Gastroesophageal sphincter (tissue), 4 donors: ENCODE measurements at regions not wholly inside any gene's neighbourhood (a gene's known extent, or its start where the extent isn't known, plus 50 kb on each side); places are given as distances from the start of the nearest gene placed in this dataset.

Source experiments
- ATAC-seq: fragments of 150-250 bp; one replicate; pipeline ENCODE4 v1.9.1; 2016; ENCODE audit warnings: mild to moderate bottlenecking, moderate library complexity
- H3K27ac ChIP-seq, 4 donors: fragments of 200-600 bp; sonication (generic) in 3 of 4; 1 replicate in 3 of 4; 2 replicates in 1 of 4; pipeline ENCODE4 v1.5.1; 2016 to 2019
- H3K27me3 ChIP-seq: fragments of 200-600 bp; sonication (generic); one replicate; pipeline ENCODE4 v1.5.1; 2019
- H3K36me3 ChIP-seq, 2 donors: fragments of 200-600 bp; sonication (generic); one replicate each; pipeline ENCODE4 v1.5.1; 2019; ENCODE audit warnings: control low read depth in 1 of 2
- H3K4me1 ChIP-seq, 3 donors: fragments of 200-600 bp; sonication (generic); 1 replicate in 2 of 3; 2 replicates in 1 of 3; pipeline ENCODE4 v1.5.1; 2016 to 2019; ENCODE audit warnings: control low read depth in 2 of 3
- H3K4me3 ChIP-seq, 2 donors: fragments of 200-600 bp; sonication (generic); one replicate each; pipeline ENCODE4 v1.5.1; 2019; ENCODE audit warnings: mild to moderate bottlenecking in 1 of 2, moderate library complexity in 1 of 2
- H3K9me3 ChIP-seq, 3 donors: fragments of 200-600 bp; sonication (generic); one replicate each; pipeline ENCODE4 v1.5.1; 2017 to 2019; ENCODE audit warnings: control low read depth in 2 of 3
- EP300 ChIP-seq: sonication (generic); formaldehyde crosslinking; IDR thresholded peaks from one replicate; pipeline ENCODE4 v1.6.1; 2017; ENCODE audit warnings: antibody characterized with exemption, mild to moderate bottlenecking
- POLR2A ChIP-seq, 2 donors: fragments of 450-650 bp; IDR thresholded peaks; one replicate each; pipeline ENCODE4 v1.6.1; 2017; ENCODE audit warnings: antibody characterized with exemption in 2 of 2, mild to moderate bottlenecking in 2 of 2, moderate library complexity in 1 of 2
- POLR2AphosphoS5 ChIP-seq: sonication (generic); formaldehyde crosslinking; IDR thresholded peaks from one replicate; pipeline ENCODE4 v1.6.1; 2017; ENCODE audit warnings: antibody characterized with exemption
- WGBS, 2 donors: methylation state at CpG; one replicate each; pipeline ENCODE4 v1.1.5; 2018; ENCODE audit warnings: low coverage in 1 of 2; 5-methylcytosine and 5-hydroxymethylcytosine counted together
- TF ChIP-seq, protein P1 (sequence below), 4 experiments: fragments of 200-600 bp in 2 of 4; fragments of 450-650 bp in 2 of 4; sonication (generic) in 1 of 4; IDR thresholded peaks; one replicate each; pipeline ENCODE4 v1.5.1; 2017 to 2019; ENCODE audit warnings: antibody characterized with exemption in 4 of 4, mild to moderate bottlenecking in 2 of 4, moderate library complexity in 2 of 4

DNA sequence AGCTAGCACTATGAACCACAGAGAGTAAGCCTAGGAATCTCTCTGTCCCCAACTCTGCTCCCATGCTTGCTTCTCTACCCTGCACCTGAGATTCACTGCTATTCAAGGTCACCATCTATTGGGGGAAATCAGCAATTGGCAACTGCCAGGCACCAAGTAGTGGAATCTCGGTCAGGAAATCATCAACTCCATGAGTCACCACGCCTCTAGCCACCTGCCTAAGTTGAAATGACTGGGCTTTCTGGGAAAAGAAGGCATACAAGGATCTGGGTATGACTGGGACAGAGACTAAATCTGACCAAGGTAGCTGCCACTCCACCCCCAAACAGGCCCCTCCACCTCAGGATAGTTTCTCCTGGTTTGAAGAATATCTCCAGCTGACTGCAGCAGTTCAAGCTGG lies 464.1 kb upstream of the CBLB start:
- Histone ChIP-seq H3K4me1 (no peaks in the 10 kb centered on the region), H3K27me3 (no peaks in the 10 kb centered on the region), H3K4me3 (no peak overlapping the region), H3K36me3 (no peaks in the 10 kb centered on the region), H3K27ac (no peak overlapping the region), H3K9me3 (no peaks in the 10 kb centered on the region)
- ATAC-seq: no peak
- WGBS, 2 donors: 60 to 90% methylated on average over 1 to 2 of the region's 2 CpGs
- TF ChIP-seq EP300 (no peak), POLR2AphosphoS5 (no peak), POLR2A (IDR thresholded peaks at IDR 0.05) (no peak)
- TF ChIP-seq, protein P1, sequence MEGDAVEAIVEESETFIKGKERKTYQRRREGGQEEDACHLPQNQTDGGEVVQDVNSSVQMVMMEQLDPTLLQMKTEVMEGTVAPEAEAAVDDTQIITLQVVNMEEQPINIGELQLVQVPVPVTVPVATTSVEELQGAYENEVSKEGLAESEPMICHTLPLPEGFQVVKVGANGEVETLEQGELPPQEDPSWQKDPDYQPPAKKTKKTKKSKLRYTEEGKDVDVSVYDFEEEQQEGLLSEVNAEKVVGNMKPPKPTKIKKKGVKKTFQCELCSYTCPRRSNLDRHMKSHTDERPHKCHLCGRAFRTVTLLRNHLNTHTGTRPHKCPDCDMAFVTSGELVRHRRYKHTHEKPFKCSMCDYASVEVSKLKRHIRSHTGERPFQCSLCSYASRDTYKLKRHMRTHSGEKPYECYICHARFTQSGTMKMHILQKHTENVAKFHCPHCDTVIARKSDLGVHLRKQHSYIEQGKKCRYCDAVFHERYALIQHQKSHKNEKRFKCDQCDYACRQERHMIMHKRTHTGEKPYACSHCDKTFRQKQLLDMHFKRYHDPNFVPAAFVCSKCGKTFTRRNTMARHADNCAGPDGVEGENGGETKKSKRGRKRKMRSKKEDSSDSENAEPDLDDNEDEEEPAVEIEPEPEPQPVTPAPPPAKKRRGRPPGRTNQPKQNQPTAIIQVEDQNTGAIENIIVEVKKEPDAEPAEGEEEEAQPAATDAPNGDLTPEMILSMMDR (IDR thresholded peaks at IDR 0.05): no peak

- no peak for ATAC-seq
- H3K4me1 ChIP-seq: no peaks in the 10 kb centered on the region
- H3K4me3 ChIP-seq: no peak overlapping the region
- no peak overlapping the region for H3K27ac ChIP-seq
- 77 to 79% methylated on average over 3 of the region's 3 CpGs for WGBS, 2 donors
- TF ChIP-seq, protein P1 (IDR thresholded peaks at IDR 0.05): no peak
- TF ChIP-seq EP300 (no peak), POLR2AphosphoS5 (no peak), POLR2A (IDR thresholded peaks at IDR 0.05) (no peak)
- no peaks in the 10 kb centered on the region for H3K36me3 ChIP-seq
- no peaks in the 10 kb centered on the region for H3K9me3 ChIP-seq
- H3K27me3 ChIP-seq: no peaks in the 10 kb centered on the region
These were observed 465.3 kb upstream of the CBLB start for GRCh38 chr3:106333911-106334618.

DNA sequence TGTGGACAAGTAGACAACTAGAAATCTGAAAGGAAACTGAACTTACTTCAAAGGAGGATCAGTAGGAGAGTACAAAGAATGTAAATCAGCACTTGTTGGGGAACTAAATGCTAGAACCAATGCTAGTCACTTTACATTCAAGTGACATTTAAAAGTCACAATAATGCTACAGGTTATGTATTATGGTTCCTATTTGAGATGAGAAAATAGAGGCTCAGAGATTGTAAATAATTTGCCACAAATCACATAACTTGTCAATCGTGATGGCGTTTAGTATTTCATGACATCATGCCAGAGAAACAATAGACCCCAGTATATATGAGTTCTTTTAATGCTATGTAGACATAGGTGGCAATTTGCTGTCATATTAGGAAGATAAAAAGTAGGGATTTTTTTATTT lies 467.8 kb upstream of the CBLB start:
- Histone ChIP-seq H3K36me3 (no peaks in the 10 kb centered on the region), H3K4me1 (no peaks in the 10 kb centered on the region), H3K27ac (no peak overlapping the region), H3K27me3 (no peaks in the 10 kb centered on the region), H3K9me3 (no peaks in the 10 kb centered on the region), H3K4me3 (no peak overlapping the region)
- 88 to 90% methylated on average over 2 of the region's 2 CpGs for whole genome bisulfite sequencing, 2 donors
- no peak for TF ChIP-seq POLR2A (IDR thresholded peaks at IDR 0.05)
- no peak for TF ChIP-seq POLR2AphosphoS5
- TF ChIP-seq, protein P1 (IDR thresholded peaks at IDR 0.05): no peak
- TF ChIP-seq EP300: no peak
- ATAC-seq: no peak

DNA sequence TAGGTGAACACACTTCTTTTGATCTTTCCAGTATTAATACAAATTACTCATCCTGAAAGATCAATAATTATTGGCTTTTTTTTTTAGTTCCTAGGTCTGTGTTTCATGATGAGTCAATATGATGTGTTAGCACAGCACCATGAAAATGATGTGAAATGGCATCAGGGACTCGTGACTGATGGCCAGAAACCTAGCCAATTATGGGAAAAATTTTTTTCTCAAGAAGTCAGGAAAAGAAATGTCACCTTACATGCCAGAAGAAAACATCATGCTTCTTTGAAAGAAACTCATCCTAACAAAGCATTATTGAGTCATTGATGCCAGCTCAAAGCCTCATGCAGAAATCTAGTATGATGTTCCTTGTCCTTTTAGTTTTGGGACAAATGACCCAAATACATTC lies 468.3 kb upstream of the CBLB start:
- no peaks in the 10 kb centered on the region for H3K27me3 ChIP-seq
- no peaks in the 10 kb centered on the region for H3K9me3 ChIP-seq
- 90 to 92% methylated on average over 1 of the region's 1 CpG for WGBS, 2 donors
- H3K27ac ChIP-seq: no peak overlapping the region
- no peaks in the 10 kb centered on the region for H3K4me1 ChIP-seq
- no peak for ATAC-seq
- TF ChIP-seq, protein P1 (IDR thresholded peaks at IDR 0.05): no peak
- TF ChIP-seq POLR2AphosphoS5: no peak
- TF ChIP-seq EP300: no peak
- no peak for TF ChIP-seq POLR2A (IDR thresholded peaks at IDR 0.05)
- H3K36me3 ChIP-seq: no peaks in the 10 kb centered on the region
- no peak overlapping the region for H3K4me3 ChIP-seq

DNA sequence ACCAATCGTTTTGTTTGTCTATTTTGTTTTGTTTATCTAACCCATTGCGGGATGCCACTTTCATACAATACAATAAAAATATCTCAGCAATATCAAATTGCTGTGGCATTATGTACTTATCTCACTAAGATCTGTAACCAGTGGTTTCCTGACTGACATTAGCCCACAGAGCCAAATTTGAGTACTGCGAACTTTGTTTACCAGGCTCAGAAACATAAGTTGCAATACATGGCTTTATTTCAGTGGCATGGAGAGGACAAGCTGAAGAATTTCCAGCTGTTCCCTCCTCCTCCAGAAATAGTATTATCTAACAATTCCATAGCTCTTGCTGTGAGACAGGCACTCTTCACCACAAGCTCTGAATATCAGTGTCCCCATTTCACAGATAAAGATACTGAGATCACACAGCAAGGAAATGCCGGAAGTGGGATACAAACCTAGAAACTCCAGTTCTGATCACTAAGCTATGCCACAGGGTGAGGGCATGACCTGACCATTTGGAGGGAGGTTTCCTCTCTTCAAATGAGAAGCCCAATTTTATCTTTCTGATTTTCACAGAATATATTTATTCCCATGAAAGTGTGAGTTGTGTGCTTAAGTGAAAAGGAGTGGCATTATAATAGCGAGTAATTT lies 469.9 kb upstream of the CBLB start:
- 76 to 82% methylated on average over 2 to 5 of the region's 5 CpGs for WGBS, 2 donors
- no peak for TF ChIP-seq EP300
- TF ChIP-seq, protein P1 (IDR thresholded peaks at IDR 0.05): no peak
- TF ChIP-seq POLR2A (IDR thresholded peaks at IDR 0.05): no peak
- no peak for TF ChIP-seq POLR2AphosphoS5
- no peak for ATAC-seq
- Histone ChIP-seq H3K27ac (no peak overlapping the region), H3K4me3 (no peak overlapping the region), H3K27me3 (no peaks in the 10 kb centered on the region), H3K9me3 (no peaks in the 10 kb centered on the region), H3K4me1 (no peaks in the 10 kb centered on the region), H3K36me3 (no peaks in the 10 kb centered on the region)
